ENCODE measurements at regions not wholly inside any gene's neighbourhood (a gene's known extent, or its start where the extent isn't known, plus 50 kb on each side); places are given as distances from the start of the nearest gene placed in this dataset.
A peak's percentile ranks its signal among the peaks of the same experiment; 100 is the strongest.

DNA sequence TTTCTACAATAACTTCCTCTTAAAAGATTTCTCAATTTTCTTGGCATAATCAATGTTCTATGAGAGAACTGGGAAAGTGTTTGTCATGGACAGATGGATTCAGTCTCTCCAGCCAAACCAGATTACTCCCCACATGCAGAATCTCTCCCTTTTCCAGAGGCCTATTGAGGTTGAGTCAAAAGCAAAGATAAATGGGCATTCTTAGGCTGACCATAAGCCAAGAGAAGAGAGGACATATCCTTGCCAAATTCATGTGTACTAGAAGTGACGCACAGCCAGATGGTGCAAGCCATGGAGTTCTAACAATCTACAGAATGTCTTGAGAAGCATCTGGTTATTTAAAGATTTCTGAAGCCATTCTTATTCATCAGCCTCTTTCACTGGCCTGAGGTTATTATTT, 2115.0 kb downstream of the MAT2B start:
- H3K4me3 ChIP-seq, result no peak overlapping the region
- TF ChIP-seq EZH2 (IDR thresholded peaks at IDR 0.05) (no peak), POLR2AphosphoS5 (IDR thresholded peaks at IDR 0.05; ENCODE audit: borderline replicate concordance, low read depth, low read length) (no peak), FOXP2 (optimal IDR thresholded peaks at IDR 0.05; ENCODE audit: control extremely low read depth, extremely low read length, insufficient read depth) (no peak)
- DNase-seq (ENCODE audit: low read depth, low spot score), result no peak
- no peaks in the 10 kb centered on the region for H3K36me3 ChIP-seq (ENCODE audit: insufficient read depth, low read length)
- no peaks in the 10 kb centered on the region for H3K9me3 ChIP-seq (ENCODE audit: low read depth, low read length)
- no peak overlapping the region for H3K9ac ChIP-seq (ENCODE audit: insufficient read length)
- no peak overlapping the region for H3K27ac ChIP-seq

DNA sequence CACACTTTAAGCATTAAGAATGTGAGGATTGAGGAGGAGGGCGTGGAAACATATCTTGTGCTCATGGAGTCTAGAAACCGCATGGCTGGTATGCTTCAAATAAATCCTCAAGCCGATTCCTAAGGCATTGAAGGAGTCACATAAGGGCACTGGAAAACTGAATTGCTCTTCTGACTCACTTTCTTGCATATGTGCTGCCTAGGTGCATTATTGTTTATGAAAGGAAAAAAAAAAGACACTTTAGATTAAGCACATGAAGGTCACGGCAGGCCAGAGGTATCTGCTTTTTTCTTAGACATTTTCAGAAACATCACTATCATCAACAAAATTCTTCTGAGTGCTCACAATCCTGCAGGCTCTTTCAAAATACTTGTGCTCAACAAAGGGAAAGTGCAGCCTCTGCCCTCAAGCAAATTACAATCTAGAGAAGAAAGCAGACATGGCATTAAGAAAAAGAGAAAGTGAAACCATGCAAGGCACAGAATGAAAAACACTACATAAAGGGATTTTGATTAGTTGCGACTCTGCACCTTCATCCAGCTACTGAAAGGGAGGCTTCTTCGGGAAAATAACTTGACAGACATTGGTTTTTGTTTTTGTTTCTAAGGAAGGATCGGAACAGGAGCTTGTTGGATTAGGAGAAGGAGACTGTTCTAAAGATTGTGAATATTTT, 2117.6 kb downstream of the MAT2B start:
- Histone ChIP-seq H3K36me3 (ENCODE audit: insufficient read depth, low read length) (no peaks in the 10 kb centered on the region), H3K4me3 (no peak overlapping the region), H3K27ac (no peak overlapping the region), H3K9me3 (ENCODE audit: low read depth, low read length) (no peaks in the 10 kb centered on the region), H3K9ac (ENCODE audit: insufficient read length) (no peak overlapping the region)
- TF ChIP-seq POLR2AphosphoS5 (IDR thresholded peaks at IDR 0.05; ENCODE audit: borderline replicate concordance, low read depth, low read length), result no peak
- TF ChIP-seq EZH2 (IDR thresholded peaks at IDR 0.05), result no peak
- no peak for TF ChIP-seq FOXP2 (optimal IDR thresholded peaks at IDR 0.05; ENCODE audit: control extremely low read depth, extremely low read length, insufficient read depth)
- no peak for DNase-seq (ENCODE audit: low read depth, low spot score)

- Histone ChIP-seq H3K36me3 (ENCODE audit: insufficient read depth, low read length) (no peaks in the 10 kb centered on the region), H3K9me3 (ENCODE audit: low read depth, low read length) (no peaks in the 10 kb centered on the region), H3K4me3 (no peak overlapping the region), H3K27ac (no peak overlapping the region), H3K9ac (ENCODE audit: insufficient read length) (no peak overlapping the region)
- DNase-seq (ENCODE audit: low read depth, low spot score), result no peak
- no peak for TF ChIP-seq EZH2 (IDR thresholded peaks at IDR 0.05)
- TF ChIP-seq POLR2AphosphoS5 (IDR thresholded peaks at IDR 0.05; ENCODE audit: borderline replicate concordance, low read depth, low read length), result no peak
- no peak for TF ChIP-seq FOXP2 (optimal IDR thresholded peaks at IDR 0.05; ENCODE audit: control extremely low read depth, extremely low read length, insufficient read depth)
Measured at GRCh38 chr5:165624166-165624946, 2118.9 kb downstream of the MAT2B start.

DNA sequence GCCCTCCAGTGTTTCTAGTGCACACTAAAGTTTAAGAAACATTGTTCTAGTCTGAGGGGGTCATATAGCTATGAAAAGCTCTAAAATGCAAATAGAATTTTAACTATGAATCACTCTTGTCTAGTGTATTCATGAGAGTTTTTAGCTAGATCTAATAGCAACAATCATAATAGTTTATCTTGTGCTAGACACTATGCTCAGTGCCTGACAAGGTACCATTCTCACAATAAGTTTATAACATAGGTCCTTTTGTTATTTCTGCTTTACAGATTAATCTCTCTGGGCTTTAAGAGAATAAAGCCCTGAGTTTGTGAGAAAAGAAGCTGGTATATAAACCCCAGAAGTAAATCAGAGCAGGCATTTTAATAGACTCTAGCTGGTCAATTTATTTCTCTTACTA, 2120.7 kb downstream of the MAT2B start:
- DNase-seq (ENCODE audit: low read depth, low spot score), result no peak
- H3K9me3 ChIP-seq (ENCODE audit: low read depth, low read length), result no peaks in the 10 kb centered on the region
- H3K4me3 ChIP-seq, result no peak overlapping the region
- TF ChIP-seq EZH2 (IDR thresholded peaks at IDR 0.05) (no peak), FOXP2 (optimal IDR thresholded peaks at IDR 0.05; ENCODE audit: control extremely low read depth, extremely low read length, insufficient read depth) (no peak), POLR2AphosphoS5 (IDR thresholded peaks at IDR 0.05; ENCODE audit: borderline replicate concordance, low read depth, low read length) (no peak)
- H3K9ac ChIP-seq (ENCODE audit: insufficient read length), result no peak overlapping the region
- H3K27ac ChIP-seq, result no peak overlapping the region
- no peaks in the 10 kb centered on the region for H3K36me3 ChIP-seq (ENCODE audit: insufficient read depth, low read length)

GRCh38 chr5:165627548-165628170, 2122.2 kb downstream of the MAT2B start:
- Histone ChIP-seq H3K27ac (no peak overlapping the region), H3K9me3 (ENCODE audit: low read depth, low read length) (no peaks in the 10 kb centered on the region), H3K4me3 (no peak overlapping the region), H3K36me3 (ENCODE audit: insufficient read depth, low read length) (no peaks in the 10 kb centered on the region), H3K9ac (ENCODE audit: insufficient read length) (no peak overlapping the region)
- no peak for DNase-seq (ENCODE audit: low read depth, low spot score)
- TF ChIP-seq FOXP2 (optimal IDR thresholded peaks at IDR 0.05; ENCODE audit: control extremely low read depth, extremely low read length, insufficient read depth), result no peak
- TF ChIP-seq EZH2 (IDR thresholded peaks at IDR 0.05), result no peak
- no peak for TF ChIP-seq POLR2AphosphoS5 (IDR thresholded peaks at IDR 0.05; ENCODE audit: borderline replicate concordance, low read depth, low read length)

DNA sequence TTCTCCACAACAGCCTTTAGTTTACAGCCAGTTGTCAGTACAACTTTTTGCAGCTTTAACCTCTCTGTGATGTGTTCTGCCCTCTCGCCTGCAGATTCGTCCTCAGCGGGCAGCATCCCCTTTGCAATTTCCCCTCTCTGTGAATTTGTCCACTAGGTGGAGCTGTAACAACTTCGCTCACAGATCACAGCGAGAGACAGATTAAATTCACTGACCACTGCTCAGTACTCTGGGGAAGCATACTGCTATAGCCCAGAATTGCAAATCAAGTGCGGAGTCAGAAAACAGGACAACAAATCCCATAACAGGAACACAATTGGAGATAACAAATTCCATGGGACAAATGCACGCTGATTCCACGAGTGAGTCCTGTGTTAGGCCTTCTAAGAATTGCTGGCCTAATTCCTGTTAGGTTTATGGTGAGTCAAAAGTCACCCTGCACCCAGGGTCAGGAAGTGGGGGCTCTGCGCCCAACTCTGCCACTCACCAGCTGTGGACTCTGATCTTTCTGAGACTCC, 2124.9 kb downstream of the MAT2B start:
- Histone ChIP-seq H3K27ac (no peak overlapping the region), H3K4me3 (no peak overlapping the region), H3K9ac (ENCODE audit: insufficient read length) (no peak overlapping the region), H3K9me3 (ENCODE audit: low read depth, low read length) (no peaks in the 10 kb centered on the region), H3K36me3 (ENCODE audit: insufficient read depth, low read length) (no peaks in the 10 kb centered on the region)
- DNase-seq (ENCODE audit: low read depth, low spot score), result peak; percentile 3
- TF ChIP-seq FOXP2 (optimal IDR thresholded peaks at IDR 0.05; ENCODE audit: control extremely low read depth, extremely low read length, insufficient read depth), result no peak
- no peak for TF ChIP-seq EZH2 (IDR thresholded peaks at IDR 0.05)
- TF ChIP-seq POLR2AphosphoS5 (IDR thresholded peaks at IDR 0.05; ENCODE audit: borderline replicate concordance, low read depth, low read length), result no peak

DNA sequence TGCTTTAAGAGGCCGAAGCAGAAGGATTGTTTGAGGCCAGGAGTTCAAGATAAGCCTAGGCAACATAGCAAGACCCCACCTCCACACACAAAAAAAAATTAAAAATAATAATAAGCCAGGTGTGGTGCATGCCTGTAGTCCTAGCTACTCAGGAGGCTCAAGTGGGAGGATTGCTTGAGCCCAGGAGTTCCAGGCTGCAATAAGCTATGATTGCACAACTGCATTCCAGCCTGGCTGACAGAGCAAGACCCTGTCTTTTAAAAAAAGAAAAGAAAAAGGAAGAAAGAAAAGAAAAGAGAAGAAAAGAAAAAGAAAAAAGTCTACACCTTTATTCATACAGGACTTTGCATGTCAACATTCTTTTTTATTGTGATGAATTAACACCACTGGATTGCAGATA, 2125.8 kb downstream of the MAT2B start:
- Histone ChIP-seq H3K36me3 (ENCODE audit: insufficient read depth, low read length) (no peaks in the 10 kb centered on the region), H3K9me3 (ENCODE audit: low read depth, low read length) (no peaks in the 10 kb centered on the region), H3K27ac (no peak overlapping the region), H3K9ac (ENCODE audit: insufficient read length) (no peak overlapping the region), H3K4me3 (no peak overlapping the region)
- no peak for TF ChIP-seq EZH2 (IDR thresholded peaks at IDR 0.05)
- TF ChIP-seq FOXP2 (optimal IDR thresholded peaks at IDR 0.05; ENCODE audit: control extremely low read depth, extremely low read length, insufficient read depth), result no peak
- no peak for TF ChIP-seq POLR2AphosphoS5 (IDR thresholded peaks at IDR 0.05; ENCODE audit: borderline replicate concordance, low read depth, low read length)
- DNase-seq (ENCODE audit: low read depth, low spot score), result no peak

- H3K27ac ChIP-seq, result no peak overlapping the region
- DNase-seq (ENCODE audit: low read depth, low spot score), result no peak
- no peak overlapping the region for H3K9ac ChIP-seq (ENCODE audit: insufficient read length)
- H3K36me3 ChIP-seq (ENCODE audit: insufficient read depth, low read length), result no peaks in the 10 kb centered on the region
- TF ChIP-seq FOXP2 (optimal IDR thresholded peaks at IDR 0.05; ENCODE audit: control extremely low read depth, extremely low read length, insufficient read depth) (no peak), EZH2 (IDR thresholded peaks at IDR 0.05) (no peak), POLR2AphosphoS5 (IDR thresholded peaks at IDR 0.05; ENCODE audit: borderline replicate concordance, low read depth, low read length) (no peak)
- H3K4me3 ChIP-seq, result no peak overlapping the region
- no peaks in the 10 kb centered on the region for H3K9me3 ChIP-seq (ENCODE audit: low read depth, low read length)
Measured at GRCh38 chr5:165642366-165642765, 2136.9 kb downstream of the MAT2B start.
